Fibroblast of mammary gland (primary cell): ENCODE measurements at regions not wholly inside any gene's neighbourhood (a gene's known extent, or its start where the extent isn't known, plus 50 kb on each side); places are given as distances from the start of the nearest gene placed in this dataset.

Source experiments
- DNase-seq: peaks from one replicate; pipeline ENCODE4 v3.0.0-alpha.2; 2010; ENCODE audit warnings: low read depth
- H3K4me3 ChIP-seq: 2 replicates; pipeline ENCODE4 v1.5.1; 2011; ENCODE audit warnings: low read depth, mild to moderate bottlenecking, low read length, moderate library complexity; ENCODE audit not compliant: control insufficient read depth
- CTCF ChIP-seq: conservative IDR thresholded peaks from 2 replicates; pipeline ENCODE4 v1.5.1; 2011; ENCODE audit warnings: low read depth, low read length, inconsistent platforms; ENCODE audit not compliant: control insufficient read depth, insufficient read depth

DNA sequence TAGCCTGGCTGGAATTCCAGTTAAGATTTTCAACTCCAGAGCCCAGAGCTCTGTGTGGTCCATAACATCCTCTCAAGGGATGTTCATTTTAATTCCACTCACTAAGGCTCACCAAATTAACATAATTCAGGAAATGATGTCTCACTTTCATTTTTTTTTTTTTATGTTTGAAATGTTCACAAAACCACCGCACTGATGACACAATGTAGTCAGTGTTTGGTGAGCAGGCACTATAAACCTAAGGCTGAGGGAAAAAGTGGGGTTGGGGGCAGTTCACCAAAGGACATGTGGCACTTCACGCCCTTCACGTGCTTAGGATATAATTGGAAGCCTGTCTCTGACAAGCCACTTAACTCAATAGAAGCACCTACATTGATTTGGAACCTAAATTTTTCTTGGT, 177.3 kb upstream of the CAMK1G start:
- no peak overlapping the region for H3K4me3 ChIP-seq
- DNase-seq, result peak; percentile 40

DNA sequence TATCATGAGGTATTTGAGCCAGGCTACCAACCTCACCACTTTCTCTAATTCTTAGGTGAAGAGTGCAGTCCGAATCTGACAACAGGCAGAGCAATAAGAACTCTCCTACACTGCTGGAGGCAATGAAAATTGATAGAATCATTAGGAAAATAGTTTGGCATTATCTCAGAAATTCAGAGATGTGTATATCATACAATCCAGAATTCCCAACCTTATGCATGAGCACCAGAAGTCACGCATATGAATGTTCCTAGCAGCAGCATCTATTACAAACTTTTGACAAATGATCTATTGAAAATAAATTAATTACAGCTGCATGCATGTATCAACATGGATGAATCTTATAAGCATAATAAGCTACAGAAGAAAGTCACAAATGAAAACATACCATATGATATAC, 176.9 kb upstream of the CAMK1G start:
- no peak for TF ChIP-seq CTCF

More for the DNA sequence above, 177.3 kb upstream of the CAMK1G start:
- no peak for TF ChIP-seq CTCF

GRCh38 chr1:209409780-209410179, 173.7 kb upstream of the CAMK1G start:
- no peak for TF ChIP-seq CTCF
- H3K4me3 ChIP-seq, result no peak overlapping the region
- DNase-seq, result peak; percentile 70

More for the DNA sequence above, 176.9 kb upstream of the CAMK1G start:
- no peak for DNase-seq
- H3K4me3 ChIP-seq, result no peak overlapping the region

DNA sequence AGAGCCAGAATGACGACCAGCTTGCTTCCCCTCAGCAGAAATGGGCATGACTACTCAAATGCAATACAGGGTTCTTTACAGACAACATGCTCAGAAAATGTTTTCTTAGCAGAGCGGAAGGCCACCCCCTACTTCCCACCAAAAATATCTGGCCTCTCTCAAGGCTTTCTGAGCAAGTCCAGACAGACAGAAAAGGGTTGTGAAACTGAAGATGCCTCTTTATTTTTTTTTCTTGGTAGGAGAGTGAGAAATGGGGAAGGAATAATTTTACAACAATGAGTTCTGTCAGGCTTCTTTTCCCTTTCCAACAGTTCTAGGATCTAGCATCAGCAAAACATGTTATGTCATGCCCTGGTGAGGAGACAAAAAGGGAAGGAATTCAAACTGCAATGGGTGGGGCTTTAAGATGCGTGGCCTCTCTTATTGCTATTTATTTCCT, 172.0 kb upstream of the CAMK1G start:
- no peak for TF ChIP-seq CTCF
- no peak overlapping the region for H3K4me3 ChIP-seq
- DNase-seq, result peak; percentile 49

- DNase-seq, result peak; percentile 45
- H3K4me3 ChIP-seq, result no peak overlapping the region
- TF ChIP-seq CTCF, result no peak
Observed at GRCh38 chr1:209412036-209412435, 171.5 kb upstream of the CAMK1G start.

DNA sequence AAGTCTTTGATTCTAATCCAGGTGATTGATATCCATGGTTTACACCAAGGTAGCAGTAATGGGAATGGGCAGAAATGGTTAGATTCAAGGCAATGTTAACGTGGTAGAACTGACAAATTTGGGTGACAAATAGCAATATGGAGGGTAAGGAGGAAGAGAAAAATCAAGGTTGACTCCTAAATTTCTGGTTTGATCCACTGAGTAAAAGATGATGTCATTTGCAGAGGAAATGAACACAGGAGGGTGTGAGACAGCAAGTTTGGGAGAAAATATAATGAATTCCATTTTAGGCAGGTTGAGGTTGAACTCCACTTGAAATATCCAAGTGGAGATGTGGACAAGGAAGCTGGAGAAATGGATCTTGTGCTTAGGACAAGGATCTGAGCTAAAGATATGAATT, 170.9 kb upstream of the CAMK1G start:
- TF ChIP-seq CTCF, result no peak
- no peak overlapping the region for H3K4me3 ChIP-seq
- no peak for DNase-seq

DNA sequence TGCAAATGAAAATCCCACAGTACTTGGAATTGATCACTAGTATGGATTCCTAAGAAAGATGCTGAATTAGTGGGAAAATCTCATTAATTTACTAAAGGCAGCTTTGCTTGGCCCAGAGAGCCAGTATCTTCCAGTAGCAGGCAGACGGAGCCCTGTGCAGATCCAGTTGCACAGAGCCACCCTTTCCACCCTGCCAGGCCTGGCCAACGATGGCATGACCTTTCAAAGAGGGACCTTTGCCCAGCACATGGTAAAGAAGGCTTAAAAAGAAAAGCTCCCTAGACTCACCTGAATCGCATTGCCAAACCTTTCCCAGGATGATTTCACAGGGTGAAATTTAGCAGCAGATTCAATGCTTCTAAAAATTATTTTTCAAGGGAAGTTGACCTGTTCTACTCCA, 170.5 kb upstream of the CAMK1G start:
- no peak overlapping the region for H3K4me3 ChIP-seq
- no peak for TF ChIP-seq CTCF
- no peak for DNase-seq
